CD14-positive monocyte (primary cell): ENCODE measurements at regions not wholly inside any gene's neighbourhood (a gene's known extent, or its start where the extent isn't known, plus 50 kb on each side); places are given as distances from the start of the nearest gene placed in this dataset.

Experiments
- DNase-seq, 3 donors: peaks; one replicate each; pipeline ENCODE4 v3.0.0-alpha.2; 2011 to 2022
- H2AFZ ChIP-seq: 2 replicates; pipeline ENCODE4 v1.6.0; 2012; ENCODE audit warnings: mild to moderate bottlenecking, low read depth, low read length, inconsistent platforms; ENCODE audit not compliant: insufficient read depth, poor library complexity, severe bottlenecking
- H3K27ac ChIP-seq, 2 donors: 1 replicate in 1 of 2; 2 replicates in 1 of 2; pipeline ENCODE4 v1.5.1; 2012 to 2013; ENCODE audit warnings: low read length in 2 of 2, control low read depth in 1 of 2, inconsistent platforms in 1 of 2, low read depth in 1 of 2, mild to moderate bottlenecking in 1 of 2
- H3K27me3 ChIP-seq, 2 donors: one replicate each; pipeline versions ENCODE4 v1.6.0 to v1.6.1; 2011 to 2013; ENCODE audit warnings: low read length in 2 of 2; ENCODE audit not compliant: control insufficient read depth in 2 of 2, insufficient read depth in 2 of 2
- H3K36me3 ChIP-seq, 2 donors: replicated peaks in 1 of 2; 1 replicate in 1 of 2; 2 replicates in 1 of 2; pipeline versions ENCODE4 v1.5.1 to v1.6.1; 2012 to 2013; ENCODE audit warnings: low read length in 2 of 2, control low read depth in 1 of 2, inconsistent platforms in 1 of 2, mild to moderate bottlenecking in 1 of 2; ENCODE audit not compliant: insufficient read depth in 2 of 2, control insufficient read depth in 1 of 2
- H3K4me1 ChIP-seq, 2 donors: 1 replicate in 1 of 2; 2 replicates in 1 of 2; pipeline versions ENCODE4 v1.5.1 to v1.6.1; 2012 to 2013; ENCODE audit warnings: low read length in 2 of 2, control low read depth in 1 of 2, inconsistent platforms in 1 of 2, mild to moderate bottlenecking in 1 of 2, moderate library complexity in 1 of 2; ENCODE audit not compliant: insufficient read depth in 2 of 2, control insufficient read depth in 1 of 2
- H3K4me2 ChIP-seq: replicated peaks from 2 replicates; pipeline ENCODE3; 2012; ENCODE audit warnings: low read length, moderate library complexity, mild to moderate bottlenecking; ENCODE audit not compliant: poor library complexity, severe bottlenecking; ENCODE audit errors: extremely low read depth
- H3K4me3 ChIP-seq, 3 experiments: fragments of 200-600 bp in 1 of 3; sonication (generic) in 1 of 3; replicated peaks in 1 of 3; 1 replicate in 2 of 3; 2 replicates in 1 of 3; pipeline ENCODE4 v1.5.1; 2011 to 2013; ENCODE audit warnings: low read length in 3 of 3, mild to moderate bottlenecking in 3 of 3, control low read depth in 2 of 3, low read depth in 2 of 3, inconsistent platforms in 1 of 3, moderate library complexity in 1 of 3
- H3K79me2 ChIP-seq: 2 replicates; pipeline ENCODE4 v1.6.0; 2012; ENCODE audit warnings: mild to moderate bottlenecking, control low read depth, inconsistent platforms, low read length, moderate library complexity; ENCODE audit not compliant: insufficient read depth
- H3K9ac ChIP-seq: 2 replicates; pipeline ENCODE4 v1.6.0; 2017; ENCODE audit warnings: low read length, mild to moderate bottlenecking; ENCODE audit not compliant: insufficient read depth, poor library complexity, severe bottlenecking
- H3K9me3 ChIP-seq, 2 donors: replicated peaks in 1 of 2; 1 replicate in 1 of 2; 2 replicates in 1 of 2; pipeline versions ENCODE4 v1.5.1 to v1.6.1; 2012 to 2013; ENCODE audit warnings: low read length in 2 of 2, control low read depth in 1 of 2; ENCODE audit not compliant: control insufficient read depth in 1 of 2, insufficient read depth in 1 of 2
- H4K20me1 ChIP-seq: 2 replicates; pipeline ENCODE4 v1.6.0; 2012; ENCODE audit warnings: mild to moderate bottlenecking, low read length, control low read depth, moderate library complexity; ENCODE audit not compliant: insufficient read depth
- H3K27ac Mint-ChIP-seq, 7 donors: one replicate each; pipeline ENCODE4 v1.8.0; 2020; ENCODE audit warnings: mild to moderate bottlenecking in 7 of 7, mixed read lengths in 7 of 7, moderate library complexity in 6 of 7, inconsistent platforms in 2 of 7
- H3K27me3 Mint-ChIP-seq, 3 donors: one replicate each; pipeline ENCODE4 v1.8.0; 2021 to 2022; ENCODE audit warnings: low read depth in 3 of 3, mild to moderate bottlenecking in 3 of 3, mixed read lengths in 3 of 3, moderate library complexity in 3 of 3, inconsistent platforms in 1 of 3
- H3K36me3 Mint-ChIP-seq, 2 donors: one replicate each; pipeline ENCODE4 v1.8.0; 2020; ENCODE audit warnings: mixed read lengths in 2 of 2, inconsistent platforms in 1 of 2, mild to moderate bottlenecking in 1 of 2
- H3K4me1 Mint-ChIP-seq: one replicate; pipeline ENCODE4 v1.8.0; 2020; ENCODE audit warnings: mild to moderate bottlenecking, mixed read lengths
- H3K4me3 Mint-ChIP-seq, 2 donors: one replicate each; pipeline ENCODE4 v1.8.0; 2020; ENCODE audit warnings: mild to moderate bottlenecking in 2 of 2, mixed read lengths in 2 of 2, moderate library complexity in 1 of 2
- H3K9me3 Mint-ChIP-seq, 7 donors: one replicate each; pipeline ENCODE4 v1.8.0; 2020 to 2022; ENCODE audit warnings: mixed read lengths in 7 of 7, mild to moderate bottlenecking in 6 of 7, moderate library complexity in 6 of 7, inconsistent platforms in 2 of 7
- WGBS: methylation state at CpG from one replicate; pipeline ENCODE4 v1.1.5; 2013; ENCODE audit warnings: missing lambda C conversion rate; ENCODE audit not compliant: insufficient coverage; 5-methylcytosine and 5-hydroxymethylcytosine counted together
- intact Hi-C, 2 donors: fragments of 100-400 bp; cut with micrococcal nuclease; formaldehyde crosslinking; loops; one replicate each; pipeline versions ENCODE4 v1.15.0 to v1.15.1; 2023
- TF ChIP-seq, protein P1 (sequence below): fragments of 200-600 bp; IDR thresholded peaks from one replicate; pipeline ENCODE4 v1.8.0; 2022; ENCODE audit warnings: antibody characterized with exemption, mild to moderate bottlenecking

- Histone ChIP-seq H3K27ac (no peak overlapping the region), H3K9me3 (no peaks in the 10 kb centered on the region), H3K4me2 (no peak overlapping the region), H2AFZ (no peak overlapping the region), H3K27me3 (peaks cover 3 to 6% of the 10 kb centered on the region in 2 donors), H3K9ac (no peak overlapping the region), H3K79me2 (no peaks in the 10 kb centered on the region), H3K4me3 (no peak overlapping the region), H3K36me3 (no peaks in the 10 kb centered on the region), H4K20me1 (no peaks in the 10 kb centered on the region), H3K4me1 (no peaks in the 10 kb centered on the region)
- Mint-ChIP-seq H3K36me3 (no peaks in the 10 kb centered on the region), H3K27ac (no peak overlapping the region), H3K9me3 (no peaks in the 10 kb centered on the region), H3K4me1 (peaks cover 2% of the 10 kb centered on the region), H3K4me3 (peak overlapping the region in 1 of 2 donors; percentile 29), H3K27me3 (peaks cover 3 to 25% (median 8%) of the 10 kb centered on the region in 3 donors)
- TF ChIP-seq, protein P1, sequence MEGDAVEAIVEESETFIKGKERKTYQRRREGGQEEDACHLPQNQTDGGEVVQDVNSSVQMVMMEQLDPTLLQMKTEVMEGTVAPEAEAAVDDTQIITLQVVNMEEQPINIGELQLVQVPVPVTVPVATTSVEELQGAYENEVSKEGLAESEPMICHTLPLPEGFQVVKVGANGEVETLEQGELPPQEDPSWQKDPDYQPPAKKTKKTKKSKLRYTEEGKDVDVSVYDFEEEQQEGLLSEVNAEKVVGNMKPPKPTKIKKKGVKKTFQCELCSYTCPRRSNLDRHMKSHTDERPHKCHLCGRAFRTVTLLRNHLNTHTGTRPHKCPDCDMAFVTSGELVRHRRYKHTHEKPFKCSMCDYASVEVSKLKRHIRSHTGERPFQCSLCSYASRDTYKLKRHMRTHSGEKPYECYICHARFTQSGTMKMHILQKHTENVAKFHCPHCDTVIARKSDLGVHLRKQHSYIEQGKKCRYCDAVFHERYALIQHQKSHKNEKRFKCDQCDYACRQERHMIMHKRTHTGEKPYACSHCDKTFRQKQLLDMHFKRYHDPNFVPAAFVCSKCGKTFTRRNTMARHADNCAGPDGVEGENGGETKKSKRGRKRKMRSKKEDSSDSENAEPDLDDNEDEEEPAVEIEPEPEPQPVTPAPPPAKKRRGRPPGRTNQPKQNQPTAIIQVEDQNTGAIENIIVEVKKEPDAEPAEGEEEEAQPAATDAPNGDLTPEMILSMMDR, result peak; percentile 75
- intact Hi-C loops, result no loop called here
- peak in 2 of 3 donors; percentile 2 to 26 for DNase-seq
- 4% methylated on average over 3 of the region's 8 CpGs for WGBS
Measured at GRCh38 chr4:159487284-159487747, 384.4 kb downstream of the RAPGEF2 start.

- Histone ChIP-seq H3K27me3 (peaks cover 3 to 6% of the 10 kb centered on the region in 2 donors), H3K4me2 (no peak overlapping the region), H3K36me3 (no peaks in the 10 kb centered on the region), H3K79me2 (no peaks in the 10 kb centered on the region), H3K4me1 (no peaks in the 10 kb centered on the region), H3K9ac (no peak overlapping the region), H3K9me3 (no peaks in the 10 kb centered on the region), H3K27ac (no peak overlapping the region), H3K4me3 (no peak overlapping the region), H2AFZ (no peak overlapping the region), H4K20me1 (no peaks in the 10 kb centered on the region)
- TF ChIP-seq, protein P1, result no peak
- WGBS, result no CpG with 5 or more reads among the region's 1 CpG
- Mint-ChIP-seq H3K9me3 (peaks cover 0 to 6% (median 0%) of the 10 kb centered on the region in 7 donors), H3K27me3 (peaks cover 6 to 27% (median 6%) of the 10 kb centered on the region in 3 donors), H3K4me1 (peaks cover 2% of the 10 kb centered on the region), H3K36me3 (no peaks in the 10 kb centered on the region), H3K4me3 (no peak overlapping the region), H3K27ac (no peak overlapping the region)
- intact Hi-C loops, result no loop called here
- no peak for DNase-seq
Measured at GRCh38 chr4:159489646-159490045, 386.8 kb downstream of the RAPGEF2 start.
